SK-N-SH (cell line): ENCODE measurements at regions not wholly inside any gene's neighbourhood (a gene's known extent, or its start where the extent isn't known, plus 50 kb on each side); places are given as distances from the start of the nearest gene placed in this dataset.

Source experiments
- CTCF ChIA-PET: fragments of 300-600, 350-600 bp; formaldehyde crosslinking; extraction: SDS; loops from one replicate; lab custom pipeline; 2021; lab: Yijun Ruan, JAX
- POLR2A ChIA-PET: fragments of 350-600 bp; sonication (Branson Sonifier 250); formaldehyde crosslinking; extraction: SDS; loops from one replicate; lab custom pipeline; 2020; ENCODE audit warnings: antibody characterized with exemption, inconsistent platforms; lab: Yijun Ruan, JAX
- DNase-seq: peaks from one replicate; pipeline ENCODE4 v3.0.0; 2012
- H2AFZ ChIP-seq: fragments of 200-600 bp; sonication (generic); 2 replicates; pipeline ENCODE4 v1.8.1; 2016; ENCODE audit warnings: antibody characterized with exemption, mild to moderate bottlenecking, low read depth
- H3F3A ChIP-seq: fragments of 200-600 bp; sonication (generic); replicated peaks from 2 replicates; pipeline ENCODE3; 2016; ENCODE audit warnings: antibody characterized with exemption, mild to moderate bottlenecking; ENCODE audit not compliant: insufficient read depth
- H3K27ac ChIP-seq, 2 experiments: fragments of 200-500 bp in 1 of 2; fragments of 200-600 bp in 1 of 2; sonication (Bioruptor generic) in 1 of 2; sonication (generic), shearing (Covaris generic) in 1 of 2; 2 replicates each; pipeline versions ENCODE4 v1.5.1 to v1.6.1; 2014 to 2016; ENCODE audit warnings: low read depth in 2 of 2, inconsistent platforms in 1 of 2, low read length in 1 of 2, mild to moderate bottlenecking in 1 of 2, mixed read lengths in 1 of 2
- H3K27me3 ChIP-seq: fragments of 200-600 bp; sonication (generic), shearing (Covaris generic); 2 replicates; pipeline ENCODE4 v1.6.1; 2016; ENCODE audit warnings: mixed run types; ENCODE audit not compliant: insufficient read depth
- H3K36me3 ChIP-seq, 2 experiments: fragments of 200-500 bp in 1 of 2; fragments of 200-600 bp in 1 of 2; sonication (Bioruptor generic) in 1 of 2; sonication (generic) in 1 of 2; replicated peaks in 1 of 2; 2 replicates each; pipeline versions ENCODE3 to v1.5.1; 2014 to 2016; ENCODE audit warnings: low read length in 1 of 2, mild to moderate bottlenecking in 1 of 2; ENCODE audit not compliant: insufficient read depth in 2 of 2, control insufficient read depth in 1 of 2
- H3K4me1 ChIP-seq, 2 experiments: fragments of 200-500 bp in 1 of 2; fragments of 200-600 bp in 1 of 2; sonication (Bioruptor generic) in 1 of 2; sonication (generic), shearing (Covaris generic) in 1 of 2; 2 replicates each; pipeline versions ENCODE4 v1.5.1 to v1.6.1; 2014 to 2016; ENCODE audit warnings: low read depth in 1 of 2, low read length in 1 of 2, mixed run types in 1 of 2; ENCODE audit not compliant: insufficient read depth in 2 of 2, control insufficient read depth in 1 of 2
- H3K4me2 ChIP-seq: fragments of 200-600 bp; sonication (generic), shearing (Covaris generic); 2 replicates; pipeline ENCODE4 v1.6.1; 2017; ENCODE audit warnings: mixed run types
- H3K4me3 ChIP-seq, 2 experiments: fragments of 200-500 bp in 1 of 2; fragments of 200-600 bp in 1 of 2; sonication (Bioruptor generic) in 1 of 2; sonication (generic), shearing (Covaris generic) in 1 of 2; 2 replicates each; pipeline versions ENCODE4 v1.5.1 to v1.8.1; 2014 to 2016; ENCODE audit warnings: low read depth in 2 of 2, inconsistent platforms in 1 of 2, low read length in 1 of 2, mild to moderate bottlenecking in 1 of 2, mixed read lengths in 1 of 2, moderate library complexity in 1 of 2
- H3K79me2 ChIP-seq: fragments of 200-600 bp; sonication (generic); 2 replicates; pipeline ENCODE4 v1.8.1; 2017; ENCODE audit warnings: mild to moderate bottlenecking; ENCODE audit not compliant: insufficient read depth
- H3K9ac ChIP-seq: fragments of 200-600 bp; sonication (generic); 2 replicates; pipeline ENCODE4 v1.6.1; 2017; ENCODE audit warnings: mixed run types
- H3K9me2 ChIP-seq: fragments of 200-600 bp; sonication (generic); 2 replicates; pipeline ENCODE4 v1.6.1; 2017; ENCODE audit warnings: mixed run types
- H3K9me3 ChIP-seq: fragments of 200-600 bp; sonication (generic); 2 replicates; pipeline ENCODE4 v1.6.1; 2017; ENCODE audit warnings: mixed run types, mild to moderate bottlenecking, moderate library complexity
- H4K20me1 ChIP-seq: fragments of 200-600 bp; sonication (generic); 2 replicates; pipeline ENCODE4 v1.6.1; 2017; ENCODE audit warnings: mild to moderate bottlenecking, mixed run types; ENCODE audit not compliant: insufficient read depth
- CHD2 ChIP-seq: fragments of 150-350 bp; IDR thresholded peaks from 2 replicates; pipeline ENCODE4 v1.6.1; 2018; ENCODE audit warnings: low read length; ENCODE audit not compliant: partially characterized antibody
- EP300 ChIP-seq, 2 experiments: IDR thresholded peaks; 2 replicates each; pipeline versions ENCODE4 v1.4.0 to v1.6.1; 2012; ENCODE audit warnings: borderline replicate concordance in 1 of 2, low read depth in 1 of 2, low read length in 1 of 2
- GATA2 ChIP-seq: sonication (generic); formaldehyde crosslinking; IDR thresholded peaks from 2 replicates; pipeline ENCODE4 v1.5.0; 2020; ENCODE audit warnings: mild to moderate bottlenecking, missing genetic modification reagents
- JUND ChIP-seq: IDR thresholded peaks from 2 replicates; pipeline ENCODE4 v1.4.0; 2012
- MEF2A ChIP-seq: IDR thresholded peaks from 2 replicates; pipeline ENCODE4 v1.4.0; 2012; ENCODE audit warnings: low read depth, borderline replicate concordance
- POLR2AphosphoS5 ChIP-seq: IDR thresholded peaks from 2 replicates; pipeline ENCODE4 v1.6.1; 2012; ENCODE audit warnings: low read depth, low read length
- RAD21 ChIP-seq: IDR thresholded peaks from 2 replicates; pipeline ENCODE4 v1.6.1; 2012; ENCODE audit warnings: mild to moderate bottlenecking, low read length
- RFX5 ChIP-seq: IDR thresholded peaks from 2 replicates; pipeline ENCODE4 v1.6.1; 2012; ENCODE audit warnings: mild to moderate bottlenecking, improper control_type of control experiment, low read length
- RXRA ChIP-seq: IDR thresholded peaks from 2 replicates; pipeline ENCODE4 v1.4.0; 2012; ENCODE audit warnings: low read depth, mild to moderate bottlenecking, borderline replicate concordance
- SMC3 ChIP-seq: IDR thresholded peaks from 2 replicates; pipeline ENCODE4 v1.6.1; 2012; ENCODE audit warnings: low read depth, low read length, improper control_type of control experiment
- TAF1 ChIP-seq: IDR thresholded peaks from 2 replicates; pipeline ENCODE4 v1.6.1; 2012; ENCODE audit warnings: low read depth, mild to moderate bottlenecking, low read length, moderate library complexity, borderline replicate concordance
- TEAD4 ChIP-seq: IDR thresholded peaks from 2 replicates; pipeline ENCODE4 v1.4.0; 2012; ENCODE audit warnings: mild to moderate bottlenecking, borderline replicate concordance; ENCODE audit not compliant: insufficient read depth
- YY1 ChIP-seq: IDR thresholded peaks from 2 replicates; pipeline ENCODE4 v1.4.0; 2012; ENCODE audit warnings: low read depth, mild to moderate bottlenecking
- WGBS: methylation state at CpG from one replicate; pipeline ENCODE4 v1.1.6; 2017; ENCODE audit warnings: low lambda C conversion rate; 5-methylcytosine and 5-hydroxymethylcytosine counted together
- TF ChIP-seq, protein P1 (sequence below): IDR thresholded peaks from 2 replicates; pipeline ENCODE4 v1.4.0; 2012; ENCODE audit warnings: low read depth, borderline replicate concordance
- TF ChIP-seq, protein P2 (sequence below): fragments of 200-600 bp; sonication (generic); IDR thresholded peaks from 2 replicates; pipeline ENCODE4 v1.6.1; 2017; ENCODE audit warnings: antibody characterized with exemption, mild to moderate bottlenecking, moderate library complexity
- TF ChIP-seq, protein P3 (sequence below): IDR thresholded peaks from 2 replicates; pipeline ENCODE4 v1.6.1; 2012; ENCODE audit warnings: mild to moderate bottlenecking, low read depth, low read length, moderate library complexity
- TF ChIP-seq, protein P4 (sequence below): fragments of 150-350 bp; IDR thresholded peaks from 2 replicates; pipeline ENCODE4 v1.6.1; 2017; ENCODE audit warnings: antibody characterized with exemption, low read length, low read depth, borderline replicate concordance

DNA sequence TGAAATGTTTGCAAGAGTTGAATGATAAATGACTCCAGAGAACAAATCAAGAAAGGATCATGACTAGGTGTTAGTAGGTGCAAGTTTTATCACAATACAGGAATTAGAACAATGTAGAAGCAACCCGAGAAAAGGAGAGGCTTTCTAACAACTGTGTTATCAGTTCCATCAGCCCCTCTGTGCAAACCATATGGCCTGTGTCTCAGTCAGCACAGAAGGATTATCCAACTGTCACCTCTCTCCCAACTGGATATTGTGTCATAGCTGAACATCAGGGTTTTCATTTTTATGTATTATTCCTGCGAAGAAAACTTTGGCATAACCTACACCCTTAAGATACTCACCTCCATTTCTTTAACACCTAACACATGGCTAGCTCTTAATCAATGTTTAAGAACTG lies 321.6 kb upstream of the RND3 start:
- 52% methylated on average over 2 of the region's 2 CpGs for WGBS
- Histone ChIP-seq H3K4me1 (peaks cover 0 to 14% of the 10 kb centered on the region in 2 experiments; a peak in 2 of 4 replicates), H3K79me2 (no peaks in the 10 kb centered on the region), H3K27me3 (no peaks in the 10 kb centered on the region), H3K9me3 (no peaks in the 10 kb centered on the region), H3K36me3 (no peaks in the 10 kb centered on the region), H2AFZ (no peak overlapping the region), H3K4me3 (no peak overlapping the region), H3K9me2 (no peaks in the 10 kb centered on the region), H3K4me2 (no peak overlapping the region), H3F3A (no peaks in the 10 kb centered on the region), H4K20me1 (no peaks in the 10 kb centered on the region), H3K9ac (no peak overlapping the region), H3K27ac (peak overlapping the region in 1 of 2 experiments; percentile 67; a peak in 2 of 4 replicates)
- CTCF ChIA-PET = no interaction called here
- TF ChIP-seq CHD2 (peak; percentile 44), RAD21 (peak; percentile 8; the same call in 1 of the 2 replicates), GATA2 (peak; percentile 87), EP300 (IDR thresholded peaks at IDR 0.05; ENCODE audit: borderline replicate concordance in 1 of 2, low read depth in 1 of 2, low read length in 1 of 2) (peak in 1 of 2 experiments; percentile 32; a peak in 1 of 4 replicates)
- TF ChIP-seq, protein P1, sequence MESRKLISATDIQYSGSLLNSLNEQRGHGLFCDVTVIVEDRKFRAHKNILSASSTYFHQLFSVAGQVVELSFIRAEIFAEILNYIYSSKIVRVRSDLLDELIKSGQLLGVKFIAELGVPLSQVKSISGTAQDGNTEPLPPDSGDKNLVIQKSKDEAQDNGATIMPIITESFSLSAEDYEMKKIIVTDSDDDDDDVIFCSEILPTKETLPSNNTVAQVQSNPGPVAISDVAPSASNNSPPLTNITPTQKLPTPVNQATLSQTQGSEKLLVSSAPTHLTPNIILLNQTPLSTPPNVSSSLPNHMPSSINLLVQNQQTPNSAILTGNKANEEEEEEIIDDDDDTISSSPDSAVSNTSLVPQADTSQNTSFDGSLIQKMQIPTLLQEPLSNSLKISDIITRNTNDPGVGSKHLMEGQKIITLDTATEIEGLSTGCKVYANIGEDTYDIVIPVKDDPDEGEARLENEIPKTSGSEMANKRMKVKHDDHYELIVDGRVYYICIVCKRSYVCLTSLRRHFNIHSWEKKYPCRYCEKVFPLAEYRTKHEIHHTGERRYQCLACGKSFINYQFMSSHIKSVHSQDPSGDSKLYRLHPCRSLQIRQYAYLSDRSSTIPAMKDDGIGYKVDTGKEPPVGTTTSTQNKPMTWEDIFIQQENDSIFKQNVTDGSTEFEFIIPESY = no peak
- POLR2A ChIA-PET = no interaction called here
- peak; percentile 33 for DNase-seq

DNA sequence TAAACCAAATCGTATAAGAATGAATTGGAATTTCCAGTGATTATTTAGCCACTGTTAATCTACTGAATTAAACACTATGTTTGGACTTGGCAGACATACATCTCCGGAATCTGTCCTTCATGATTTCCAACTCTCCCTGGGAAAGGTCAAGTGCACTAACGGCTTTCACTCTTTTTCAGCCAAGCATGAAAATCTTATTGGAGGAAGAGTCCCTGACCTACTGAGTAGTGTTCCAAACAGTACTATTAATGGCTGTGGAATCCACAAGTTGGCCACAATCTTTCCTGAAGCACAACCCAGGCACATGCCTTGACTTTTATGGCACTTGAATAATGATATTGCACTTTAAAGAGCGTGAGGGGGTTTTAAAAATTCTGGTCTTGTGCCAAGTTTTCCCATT lies 318.9 kb upstream of the RND3 start:
- no peaks in the 10 kb centered on the region for H3K79me2 ChIP-seq
- no peak for DNase-seq
- H3K9ac ChIP-seq = no peak overlapping the region
- POLR2A ChIA-PET = no interaction called here
- H4K20me1 ChIP-seq = no peaks in the 10 kb centered on the region
- peaks cover 0 to 9% of the 10 kb centered on the region in 2 experiments; a peak in 2 of 4 replicates for H3K4me1 ChIP-seq
- no peak overlapping the region for H3K27ac ChIP-seq
- no peaks in the 10 kb centered on the region for H3K36me3 ChIP-seq
- H3K4me2 ChIP-seq = no peak overlapping the region
- no peaks in the 10 kb centered on the region for H3K9me3 ChIP-seq
- 55% methylated on average over 4 of the region's 4 CpGs for WGBS
- H3K27me3 ChIP-seq = no peaks in the 10 kb centered on the region
- CTCF ChIA-PET = no interaction called here
- no peak overlapping the region for H2AFZ ChIP-seq
- H3K9me2 ChIP-seq = no peaks in the 10 kb centered on the region
- no peak overlapping the region for H3K4me3 ChIP-seq
- no peaks in the 10 kb centered on the region for H3F3A ChIP-seq
- no peak for TF ChIP-seq JUND
- no peak for TF ChIP-seq MEF2A
- TF ChIP-seq, protein P2, sequence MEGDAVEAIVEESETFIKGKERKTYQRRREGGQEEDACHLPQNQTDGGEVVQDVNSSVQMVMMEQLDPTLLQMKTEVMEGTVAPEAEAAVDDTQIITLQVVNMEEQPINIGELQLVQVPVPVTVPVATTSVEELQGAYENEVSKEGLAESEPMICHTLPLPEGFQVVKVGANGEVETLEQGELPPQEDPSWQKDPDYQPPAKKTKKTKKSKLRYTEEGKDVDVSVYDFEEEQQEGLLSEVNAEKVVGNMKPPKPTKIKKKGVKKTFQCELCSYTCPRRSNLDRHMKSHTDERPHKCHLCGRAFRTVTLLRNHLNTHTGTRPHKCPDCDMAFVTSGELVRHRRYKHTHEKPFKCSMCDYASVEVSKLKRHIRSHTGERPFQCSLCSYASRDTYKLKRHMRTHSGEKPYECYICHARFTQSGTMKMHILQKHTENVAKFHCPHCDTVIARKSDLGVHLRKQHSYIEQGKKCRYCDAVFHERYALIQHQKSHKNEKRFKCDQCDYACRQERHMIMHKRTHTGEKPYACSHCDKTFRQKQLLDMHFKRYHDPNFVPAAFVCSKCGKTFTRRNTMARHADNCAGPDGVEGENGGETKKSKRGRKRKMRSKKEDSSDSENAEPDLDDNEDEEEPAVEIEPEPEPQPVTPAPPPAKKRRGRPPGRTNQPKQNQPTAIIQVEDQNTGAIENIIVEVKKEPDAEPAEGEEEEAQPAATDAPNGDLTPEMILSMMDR = no peak
- TF ChIP-seq TAF1 = no peak
- TF ChIP-seq, protein P3, sequence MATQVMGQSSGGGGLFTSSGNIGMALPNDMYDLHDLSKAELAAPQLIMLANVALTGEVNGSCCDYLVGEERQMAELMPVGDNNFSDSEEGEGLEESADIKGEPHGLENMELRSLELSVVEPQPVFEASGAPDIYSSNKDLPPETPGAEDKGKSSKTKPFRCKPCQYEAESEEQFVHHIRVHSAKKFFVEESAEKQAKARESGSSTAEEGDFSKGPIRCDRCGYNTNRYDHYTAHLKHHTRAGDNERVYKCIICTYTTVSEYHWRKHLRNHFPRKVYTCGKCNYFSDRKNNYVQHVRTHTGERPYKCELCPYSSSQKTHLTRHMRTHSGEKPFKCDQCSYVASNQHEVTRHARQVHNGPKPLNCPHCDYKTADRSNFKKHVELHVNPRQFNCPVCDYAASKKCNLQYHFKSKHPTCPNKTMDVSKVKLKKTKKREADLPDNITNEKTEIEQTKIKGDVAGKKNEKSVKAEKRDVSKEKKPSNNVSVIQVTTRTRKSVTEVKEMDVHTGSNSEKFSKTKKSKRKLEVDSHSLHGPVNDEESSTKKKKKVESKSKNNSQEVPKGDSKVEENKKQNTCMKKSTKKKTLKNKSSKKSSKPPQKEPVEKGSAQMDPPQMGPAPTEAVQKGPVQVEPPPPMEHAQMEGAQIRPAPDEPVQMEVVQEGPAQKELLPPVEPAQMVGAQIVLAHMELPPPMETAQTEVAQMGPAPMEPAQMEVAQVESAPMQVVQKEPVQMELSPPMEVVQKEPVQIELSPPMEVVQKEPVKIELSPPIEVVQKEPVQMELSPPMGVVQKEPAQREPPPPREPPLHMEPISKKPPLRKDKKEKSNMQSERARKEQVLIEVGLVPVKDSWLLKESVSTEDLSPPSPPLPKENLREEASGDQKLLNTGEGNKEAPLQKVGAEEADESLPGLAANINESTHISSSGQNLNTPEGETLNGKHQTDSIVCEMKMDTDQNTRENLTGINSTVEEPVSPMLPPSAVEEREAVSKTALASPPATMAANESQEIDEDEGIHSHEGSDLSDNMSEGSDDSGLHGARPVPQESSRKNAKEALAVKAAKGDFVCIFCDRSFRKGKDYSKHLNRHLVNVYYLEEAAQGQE = no peak
- TF ChIP-seq, protein P1 = no peak
- no peak for TF ChIP-seq POLR2AphosphoS5
- TF ChIP-seq TEAD4 = no peak
- TF ChIP-seq YY1 = no peak
- TF ChIP-seq, protein P4, sequence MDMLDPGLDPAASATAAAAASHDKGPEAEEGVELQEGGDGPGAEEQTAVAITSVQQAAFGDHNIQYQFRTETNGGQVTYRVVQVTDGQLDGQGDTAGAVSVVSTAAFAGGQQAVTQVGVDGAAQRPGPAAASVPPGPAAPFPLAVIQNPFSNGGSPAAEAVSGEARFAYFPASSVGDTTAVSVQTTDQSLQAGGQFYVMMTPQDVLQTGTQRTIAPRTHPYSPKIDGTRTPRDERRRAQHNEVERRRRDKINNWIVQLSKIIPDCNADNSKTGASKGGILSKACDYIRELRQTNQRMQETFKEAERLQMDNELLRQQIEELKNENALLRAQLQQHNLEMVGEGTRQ = no peak
- no peak for TF ChIP-seq EP300 (IDR thresholded peaks at IDR 0.05; ENCODE audit: borderline replicate concordance in 1 of 2, low read depth in 1 of 2, low read length in 1 of 2)
- TF ChIP-seq RFX5 = no peak
- TF ChIP-seq RXRA = no peak
- no peak for TF ChIP-seq SMC3
